ENCODE measurements at regions not wholly inside any gene's neighbourhood (a gene's known extent, or its start where the extent isn't known, plus 50 kb on each side); places are given as distances from the start of the nearest gene placed in this dataset.

GRCh38 chr1:221791846-221792245 lies 50.0 kb upstream of the DUSP10 start:
- DNase-seq (ENCODE audit: low read depth in 3 of 3), result no peak
